Ascending aorta (tissue), 2 donors: ENCODE measurements at regions not wholly inside any gene's neighbourhood (a gene's known extent, or its start where the extent isn't known, plus 50 kb on each side); places are given as distances from the start of the nearest gene placed in this dataset.
A peak's percentile ranks its signal among the peaks of the same experiment; 100 is the strongest.

ENCODE experiments used
- DNase-seq, 2 donors: peaks; one replicate each; pipeline ENCODE4 v3.0.0-alpha.2; 2019; ENCODE audit warnings: low spot score in 2 of 2
- H3K27ac ChIP-seq, 2 donors: fragments of 200-600 bp; sonication (generic); one replicate each; pipeline ENCODE4 v1.5.1; 2016 to 2017; ENCODE audit warnings: mild to moderate bottlenecking in 1 of 2
- H3K27me3 ChIP-seq: fragments of 200-600 bp; sonication (generic); one replicate; pipeline ENCODE4 v1.5.1; 2017
- H3K36me3 ChIP-seq, 2 donors: fragments of 200-600 bp; sonication (generic); one replicate each; pipeline ENCODE4 v1.5.1; 2016
- H3K4me1 ChIP-seq, 2 donors: fragments of 200-600 bp; sonication (generic); one replicate each; pipeline ENCODE4 v1.5.1; 2016 to 2017; ENCODE audit warnings: mild to moderate bottlenecking in 1 of 2
- H3K4me3 ChIP-seq, 2 donors: fragments of 200-600 bp; sonication (generic); one replicate each; pipeline ENCODE4 v1.5.1; 2016 to 2017; ENCODE audit warnings: mild to moderate bottlenecking in 1 of 2
- H3K9me3 ChIP-seq, 2 donors: fragments of 200-600 bp; sonication (generic); one replicate each; pipeline ENCODE4 v1.5.1; 2016
- intact Hi-C: fragments of 100-400 bp; cut with DNase I; formaldehyde crosslinking; loops from one replicate; pipeline ENCODE4 v1.15.1; 2023
- TF ChIP-seq, protein P1 (sequence below), 3 experiments: fragments of 200-600 bp in 2 of 3; fragments of 450-650 bp in 1 of 3; sonication (generic) in 2 of 3; IDR thresholded peaks; one replicate each; pipeline ENCODE4 v1.5.1; 2016 to 2019; ENCODE audit warnings: antibody characterized with exemption in 3 of 3, mild to moderate bottlenecking in 1 of 3, moderate library complexity in 1 of 3

DNA sequence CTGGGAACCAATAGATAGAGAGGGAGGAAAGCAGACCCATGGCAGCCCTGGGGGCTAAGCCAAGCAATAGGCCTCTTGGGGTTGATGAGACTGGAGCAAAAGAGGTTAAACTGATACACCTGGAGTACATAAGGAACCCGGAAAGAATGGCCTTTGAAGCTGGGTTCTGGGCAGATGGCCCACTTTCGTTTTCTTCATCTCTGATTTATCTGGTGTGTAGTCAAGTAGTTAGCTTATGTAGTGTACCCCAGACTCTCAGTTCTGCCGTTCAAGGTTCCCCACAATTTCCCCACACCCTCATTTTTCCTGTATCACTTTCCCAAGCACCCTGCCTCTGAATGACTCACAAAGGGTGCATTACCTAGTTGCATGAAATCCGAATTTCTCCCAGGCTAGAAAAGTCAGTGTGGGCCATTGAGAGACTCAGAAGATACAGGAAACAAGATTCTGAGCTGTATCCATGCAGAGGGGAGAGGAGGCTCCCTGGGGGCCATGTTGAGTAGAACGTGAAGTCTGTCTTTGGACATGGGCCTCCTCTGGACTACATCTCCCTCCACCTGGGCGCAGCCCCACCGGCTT is 235.0 kb downstream of the LOXHD1 start:
- TF ChIP-seq, protein P1, sequence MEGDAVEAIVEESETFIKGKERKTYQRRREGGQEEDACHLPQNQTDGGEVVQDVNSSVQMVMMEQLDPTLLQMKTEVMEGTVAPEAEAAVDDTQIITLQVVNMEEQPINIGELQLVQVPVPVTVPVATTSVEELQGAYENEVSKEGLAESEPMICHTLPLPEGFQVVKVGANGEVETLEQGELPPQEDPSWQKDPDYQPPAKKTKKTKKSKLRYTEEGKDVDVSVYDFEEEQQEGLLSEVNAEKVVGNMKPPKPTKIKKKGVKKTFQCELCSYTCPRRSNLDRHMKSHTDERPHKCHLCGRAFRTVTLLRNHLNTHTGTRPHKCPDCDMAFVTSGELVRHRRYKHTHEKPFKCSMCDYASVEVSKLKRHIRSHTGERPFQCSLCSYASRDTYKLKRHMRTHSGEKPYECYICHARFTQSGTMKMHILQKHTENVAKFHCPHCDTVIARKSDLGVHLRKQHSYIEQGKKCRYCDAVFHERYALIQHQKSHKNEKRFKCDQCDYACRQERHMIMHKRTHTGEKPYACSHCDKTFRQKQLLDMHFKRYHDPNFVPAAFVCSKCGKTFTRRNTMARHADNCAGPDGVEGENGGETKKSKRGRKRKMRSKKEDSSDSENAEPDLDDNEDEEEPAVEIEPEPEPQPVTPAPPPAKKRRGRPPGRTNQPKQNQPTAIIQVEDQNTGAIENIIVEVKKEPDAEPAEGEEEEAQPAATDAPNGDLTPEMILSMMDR (IDR thresholded peaks at IDR 0.05), result no peak
- Histone ChIP-seq H3K9me3 (no peaks in the 10 kb centered on the region), H3K27me3 (no peaks in the 10 kb centered on the region), H3K4me3 (no peak overlapping the region), H3K4me1 (peaks cover 0 to 14% of the 10 kb centered on the region in 2 donors), H3K36me3 (no peaks in the 10 kb centered on the region), H3K27ac (no peak overlapping the region)
- peak in 1 of 2 donors; percentile 7 for DNase-seq
- intact Hi-C loops, result no loop called here

DNA sequence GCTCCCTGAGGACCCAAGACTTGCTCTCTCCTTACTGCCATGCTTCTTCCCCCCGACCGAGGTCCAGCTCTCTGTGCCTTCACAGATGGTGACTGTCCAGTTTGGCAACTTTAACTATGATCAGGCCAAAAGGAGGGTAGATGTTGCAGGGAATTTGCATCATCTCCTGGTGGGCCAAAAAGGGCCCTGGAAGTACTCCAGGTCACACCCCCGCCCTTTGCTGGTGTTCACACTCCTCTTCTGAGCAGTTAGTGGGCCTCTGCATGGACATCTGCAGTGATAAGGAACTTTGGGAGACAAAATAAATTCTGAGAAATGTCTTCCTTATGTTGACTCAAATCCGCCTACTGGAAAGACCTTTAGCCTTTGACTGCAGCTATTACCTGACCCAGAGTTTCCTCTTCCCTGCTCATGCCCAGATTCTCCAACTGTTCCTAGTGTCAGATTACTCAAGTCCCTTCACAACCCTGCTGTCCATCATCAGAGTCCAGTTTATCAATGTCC is 234.4 kb downstream of the LOXHD1 start:
- Histone ChIP-seq H3K4me1 (peaks cover 0 to 14% of the 10 kb centered on the region in 2 donors), H3K27ac (no peak overlapping the region), H3K4me3 (no peak overlapping the region), H3K36me3 (no peaks in the 10 kb centered on the region), H3K27me3 (no peaks in the 10 kb centered on the region), H3K9me3 (no peaks in the 10 kb centered on the region)
- DNase-seq, result peak in 1 of 2 donors; percentile 51
- TF ChIP-seq, protein P1 (IDR thresholded peaks at IDR 0.05), result no peak
- intact Hi-C loops, result no loop called here

DNA sequence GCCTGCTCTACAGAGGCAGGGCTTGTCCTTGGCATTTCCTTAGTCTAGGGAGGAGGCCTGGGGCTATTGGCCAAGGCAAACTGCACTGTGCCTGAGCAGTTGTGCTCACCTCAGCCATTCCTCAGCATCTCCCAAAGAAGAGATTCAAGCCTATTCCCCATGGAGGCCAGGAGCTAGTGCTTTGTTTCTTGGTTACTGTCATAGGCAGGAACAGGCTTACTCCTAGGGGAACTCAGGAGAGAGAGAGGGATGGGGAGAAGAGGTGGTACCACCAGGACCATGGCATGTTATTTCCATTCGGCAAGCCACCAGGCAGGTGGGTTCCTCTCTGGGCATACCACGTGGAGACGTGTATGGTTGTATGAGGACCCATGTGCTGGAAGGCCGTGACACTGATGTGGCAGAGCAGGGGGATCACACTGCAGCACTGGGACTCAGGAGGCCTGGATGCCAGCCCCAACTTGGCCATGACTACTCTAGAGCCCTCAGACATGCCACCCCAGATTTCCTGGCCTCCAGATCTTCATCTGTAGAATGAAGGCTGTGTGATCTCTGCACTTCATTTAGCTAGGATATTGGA is 233.7 kb downstream of the LOXHD1 start:
- DNase-seq, result peak in 1 of 2 donors; percentile 35

DNA sequence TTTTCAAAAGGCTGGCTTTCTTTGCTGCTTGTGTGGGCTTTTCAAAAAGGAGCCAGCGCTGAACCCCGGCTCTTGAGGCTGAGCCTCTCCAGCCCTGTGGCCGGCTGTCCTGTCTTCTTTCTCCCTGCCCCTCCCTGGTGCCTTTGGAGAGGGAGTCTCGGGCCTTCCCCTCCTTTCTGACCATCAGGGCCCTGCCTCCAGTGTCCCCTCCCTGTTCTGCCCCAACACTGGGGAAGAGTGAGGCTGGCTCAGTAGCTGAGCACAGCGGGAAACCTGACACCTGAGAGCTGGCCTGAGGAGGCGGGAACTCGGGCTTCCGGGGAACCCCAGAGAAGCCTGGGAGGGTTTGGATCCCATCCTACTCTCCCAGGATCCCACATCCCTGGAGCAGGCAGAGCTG is 232.1 kb downstream of the LOXHD1 start:
- Histone ChIP-seq H3K36me3 (no peaks in the 10 kb centered on the region), H3K9me3 (no peaks in the 10 kb centered on the region), H3K27me3 (no peaks in the 10 kb centered on the region), H3K4me3 (no peak overlapping the region), H3K27ac (no peak overlapping the region), H3K4me1 (no peaks in the 10 kb centered on the region)
- intact Hi-C loops, result no loop called here
- TF ChIP-seq, protein P1 (IDR thresholded peaks at IDR 0.05), result no peak
- peak in 1 of 2 donors; percentile 31 for DNase-seq

More for the DNA sequence above, 233.7 kb downstream of the LOXHD1 start:
- Histone ChIP-seq H3K9me3 (no peaks in the 10 kb centered on the region), H3K4me1 (peaks cover 0 to 11% of the 10 kb centered on the region in 2 donors), H3K27me3 (no peaks in the 10 kb centered on the region), H3K4me3 (no peak overlapping the region), H3K27ac (no peak overlapping the region), H3K36me3 (no peaks in the 10 kb centered on the region)
- intact Hi-C loops, result no loop called here
- TF ChIP-seq, protein P1 (IDR thresholded peaks at IDR 0.05), result no peak

DNA sequence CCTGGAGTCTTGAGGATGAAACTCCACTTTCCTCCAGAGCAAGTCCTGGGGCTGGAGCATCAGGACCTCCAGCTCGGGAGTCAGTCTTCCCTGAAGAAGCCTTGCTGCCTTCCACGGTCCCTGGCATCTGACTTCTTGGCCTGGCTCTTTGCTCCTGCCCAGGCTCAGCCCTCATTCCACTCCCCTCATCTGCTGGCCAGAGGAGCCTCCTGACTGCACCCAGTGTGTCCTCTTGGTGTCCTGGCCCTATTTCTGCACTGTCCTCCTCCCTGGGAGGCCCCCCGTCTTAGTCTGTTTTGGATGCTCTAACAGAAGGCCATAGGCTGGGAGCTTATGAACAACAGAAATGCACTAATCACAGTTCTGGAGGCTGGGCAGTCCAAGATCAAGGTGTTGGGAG is 231.5 kb downstream of the LOXHD1 start:
- Histone ChIP-seq H3K9me3 (no peaks in the 10 kb centered on the region), H3K36me3 (no peaks in the 10 kb centered on the region), H3K4me3 (no peak overlapping the region), H3K4me1 (no peaks in the 10 kb centered on the region), H3K27ac (no peak overlapping the region), H3K27me3 (no peaks in the 10 kb centered on the region)
- intact Hi-C loops, result no loop called here
- peak in 1 of 2 donors; percentile 31 for DNase-seq
- TF ChIP-seq, protein P1 (IDR thresholded peaks at IDR 0.05), result no peak
